Hematopoietic multipotent progenitor cell treated with erythropoietin and hydrocortisone succinate and interleukin-3 and kit ligand, for 8 days (in vitro differentiated cells): ENCODE measurements at regions not wholly inside any gene's neighbourhood (a gene's known extent, or its start where the extent isn't known, plus 50 kb on each side); places are given as distances from the start of the nearest gene placed in this dataset.

ENCODE experiments used
- DNase-seq: peaks from one replicate; pipeline ENCODE4 v3.0.0-alpha.2; 2015

DNA sequence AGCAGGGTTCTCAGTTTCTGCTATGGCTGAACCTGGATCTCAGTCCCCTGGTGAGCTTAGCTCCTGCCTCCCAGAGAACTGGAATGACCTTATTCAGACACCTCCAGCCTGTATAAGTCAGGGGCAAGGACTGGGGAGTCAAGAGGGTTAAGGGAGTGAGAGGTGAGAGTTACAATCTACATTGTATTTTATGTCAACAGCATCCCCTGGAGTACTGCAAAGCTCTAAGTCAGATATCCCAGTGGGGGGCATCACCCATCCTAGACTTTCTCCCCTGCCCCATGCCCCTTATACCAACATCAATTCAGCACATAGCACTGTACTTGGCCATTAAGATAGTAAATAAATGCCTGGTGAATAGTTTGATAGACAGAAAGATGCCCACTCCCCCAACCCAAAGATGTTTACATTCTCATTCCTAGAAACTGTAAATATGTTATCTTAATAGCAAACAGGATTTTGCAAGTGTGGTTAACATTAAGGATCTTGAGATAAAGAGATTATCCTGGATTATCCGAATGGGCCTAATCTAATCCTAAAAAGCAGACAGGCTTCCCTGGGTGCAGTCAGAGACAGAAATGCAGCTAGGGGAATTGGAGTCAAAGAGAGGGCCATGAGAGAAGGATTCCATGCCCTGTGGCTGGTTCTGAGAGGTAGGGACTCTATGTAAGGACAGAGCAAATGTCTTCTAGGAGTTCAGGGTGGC, 132.3 kb upstream of the RASGRP1 start:
- no peak for DNase-seq

DNA sequence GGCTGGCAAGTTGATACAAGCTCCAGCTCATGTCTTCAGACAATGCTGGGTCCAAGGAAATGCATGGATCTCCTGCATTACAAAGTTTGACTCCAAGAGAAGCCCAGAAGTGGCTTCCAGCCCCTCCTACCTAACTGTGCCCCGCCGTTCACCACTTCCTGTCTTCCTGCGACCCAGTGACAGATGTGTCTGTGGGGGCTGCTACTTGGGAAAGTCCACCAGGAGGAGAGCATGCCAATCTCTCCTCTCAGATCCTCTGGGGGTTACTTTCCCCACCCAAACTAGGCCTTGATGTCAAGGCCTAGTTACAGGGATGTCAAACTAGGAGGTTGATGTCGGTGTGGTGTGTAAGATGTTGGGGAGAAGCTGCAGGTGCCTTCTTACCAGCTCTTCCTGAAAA, 133.6 kb upstream of the RASGRP1 start:
- DNase-seq: no peak

- DNase-seq: peak; percentile 70
Observed at GRCh38 chr15:38699633-38700230, 135.1 kb upstream of the RASGRP1 start.

GRCh38 chr15:38701149-38701548, 136.5 kb upstream of the RASGRP1 start:
- DNase-seq: no peak

DNA sequence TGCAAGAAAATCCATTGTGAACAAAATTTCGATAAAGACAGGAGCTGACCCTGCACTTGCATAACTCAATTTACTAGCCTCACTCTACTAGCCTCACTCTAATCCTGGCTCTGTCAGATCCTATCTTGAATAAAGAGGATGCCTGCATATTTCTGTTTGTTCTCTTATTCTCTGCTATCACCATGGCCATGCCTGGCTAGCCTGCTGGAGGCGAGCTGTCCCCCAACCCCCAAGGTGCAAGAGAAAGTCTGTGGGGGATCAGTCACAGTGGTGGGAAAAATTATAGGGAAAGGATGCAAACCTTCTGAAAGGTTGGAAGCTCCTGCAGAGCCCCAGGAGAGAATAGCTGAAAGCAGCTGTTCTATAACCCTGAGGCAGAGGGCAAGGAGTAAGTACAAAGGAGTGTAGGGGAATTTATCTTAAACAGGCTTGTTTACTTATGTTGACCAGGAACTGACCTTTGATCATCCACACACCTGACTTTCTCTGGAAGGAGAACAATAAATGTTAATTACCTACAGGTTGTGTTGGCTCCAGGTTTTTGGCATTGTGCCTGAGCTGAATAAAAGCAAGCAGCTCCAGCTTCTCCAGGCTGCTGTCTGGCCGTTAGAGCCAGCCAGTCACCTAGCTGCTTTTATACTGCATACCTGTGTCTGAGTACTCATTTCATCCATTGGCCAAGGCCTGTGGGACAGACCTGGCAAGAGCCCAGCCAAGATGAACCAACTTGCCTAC, 137.7 kb upstream of the RASGRP1 start:
- no peak for DNase-seq

- no peak for DNase-seq
Observed at GRCh38 chr15:38705436-38706219, 141.0 kb upstream of the RASGRP1 start.

- no peak for DNase-seq
Observed at GRCh38 chr15:38706956-38707355, 142.3 kb upstream of the RASGRP1 start.

DNA sequence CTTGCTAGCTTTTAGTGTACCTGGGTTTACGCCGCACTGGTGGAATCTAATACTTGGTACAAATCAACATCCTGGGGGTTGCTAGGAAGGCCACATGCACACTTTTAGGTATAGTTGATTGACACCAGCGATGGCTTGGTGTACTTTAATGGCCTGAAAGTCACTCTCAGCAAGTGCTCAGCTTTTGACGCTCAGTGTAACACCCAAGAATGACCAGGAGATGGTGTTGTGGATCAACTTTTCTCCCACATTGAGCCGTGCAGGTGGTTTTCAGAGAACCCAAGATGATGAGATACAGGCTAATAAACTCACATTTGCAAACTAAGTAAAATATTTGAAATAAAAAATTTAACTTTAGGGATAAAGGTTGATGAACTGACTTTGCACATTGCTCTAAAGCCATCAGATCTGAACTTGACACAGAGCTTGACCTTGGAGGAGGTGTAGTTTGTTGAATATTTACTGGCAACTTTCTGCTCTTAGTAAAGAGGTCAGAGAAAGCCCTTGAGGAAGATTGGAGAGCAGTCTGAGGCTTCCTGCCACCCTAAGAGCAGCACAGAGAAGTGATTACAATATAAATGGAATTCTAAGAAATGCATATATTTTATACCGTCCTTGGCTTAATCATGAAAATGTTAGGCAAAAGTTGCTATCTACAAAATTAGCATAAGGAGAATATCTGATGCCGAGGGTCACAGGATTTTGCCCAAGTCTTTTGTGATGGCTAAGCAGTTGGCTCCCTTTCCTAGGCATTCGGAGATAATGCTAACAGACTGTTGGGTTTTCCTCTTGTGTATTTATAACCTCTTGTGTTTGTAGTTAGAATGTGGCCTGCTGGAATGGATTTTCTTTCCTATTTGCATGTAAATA, 143.4 kb upstream of the RASGRP1 start:
- peak; percentile 48 for DNase-seq

DNA sequence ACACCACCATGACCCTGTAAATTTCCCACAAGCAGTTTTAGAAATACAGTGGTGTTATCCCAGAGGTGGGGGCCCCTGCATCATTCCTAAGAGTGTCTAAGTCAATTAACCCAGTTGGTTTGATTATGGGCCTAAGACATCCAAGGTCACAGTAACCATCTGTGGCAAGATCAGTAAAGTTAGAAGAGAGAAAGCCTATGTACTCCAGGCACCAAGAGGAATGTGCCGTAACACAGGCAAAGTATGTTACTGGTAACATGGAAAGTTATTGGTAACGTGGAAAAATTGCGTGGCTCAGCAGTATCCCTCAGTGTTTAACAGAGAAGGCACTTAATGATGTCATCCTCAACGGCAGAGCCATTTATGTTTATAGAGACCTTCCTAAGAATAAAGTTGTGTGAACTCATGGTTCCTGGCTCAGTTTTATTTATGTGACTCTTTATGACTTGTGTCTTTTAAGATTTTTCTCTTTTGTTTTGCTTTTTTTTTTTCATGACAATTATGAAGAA, 144.1 kb upstream of the RASGRP1 start:
- no peak for DNase-seq

DNA sequence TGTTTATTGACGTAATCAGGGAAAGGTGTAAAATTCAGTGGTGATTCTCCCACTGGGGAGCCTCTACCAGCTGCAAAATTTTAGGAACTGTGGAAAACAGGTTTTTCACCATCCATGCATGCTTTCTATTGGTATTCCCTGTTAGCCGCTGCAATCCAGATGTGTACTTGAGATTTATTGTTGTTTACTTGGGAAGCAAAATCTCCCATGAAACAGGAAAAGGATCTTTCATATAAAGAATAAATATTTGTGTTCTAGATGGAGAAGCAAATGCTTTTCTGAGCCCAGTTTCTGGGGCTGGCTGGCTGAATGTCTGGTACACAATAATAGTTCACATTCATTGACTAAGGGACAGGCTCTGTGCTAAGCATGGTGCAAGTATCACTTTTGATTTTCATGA, 144.6 kb upstream of the RASGRP1 start:
- no peak for DNase-seq

GRCh38 chr15:38714309-38715072, 149.9 kb upstream of the RASGRP1 start:
- no peak for DNase-seq

- DNase-seq: no peak
Observed at GRCh38 chr15:38720893-38721567, 156.4 kb upstream of the RASGRP1 start.

DNA sequence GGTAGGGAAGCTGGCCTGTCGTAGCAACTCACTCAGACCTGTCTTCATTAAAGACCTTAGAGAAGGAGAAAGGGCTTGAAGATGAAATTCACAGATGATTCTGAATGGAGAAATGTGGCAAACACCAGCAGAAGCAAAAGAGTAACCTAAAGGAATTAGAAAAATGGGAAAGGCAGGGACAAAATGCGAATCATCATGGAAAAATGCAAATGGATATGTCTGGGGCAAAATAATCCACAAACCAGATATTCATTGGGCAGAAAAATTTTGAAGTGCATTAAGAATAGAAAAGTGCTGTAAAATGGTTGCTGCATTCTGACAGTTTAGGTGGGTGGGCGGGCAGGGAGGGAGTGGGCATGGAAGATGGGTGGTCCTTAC, 156.9 kb upstream of the RASGRP1 start:
- no peak for DNase-seq

- no peak for DNase-seq
Observed at GRCh38 chr15:38722236-38722635, 157.6 kb upstream of the RASGRP1 start.

- no peak for DNase-seq
Observed at GRCh38 chr15:38724827-38725226, 160.2 kb upstream of the RASGRP1 start.

DNA sequence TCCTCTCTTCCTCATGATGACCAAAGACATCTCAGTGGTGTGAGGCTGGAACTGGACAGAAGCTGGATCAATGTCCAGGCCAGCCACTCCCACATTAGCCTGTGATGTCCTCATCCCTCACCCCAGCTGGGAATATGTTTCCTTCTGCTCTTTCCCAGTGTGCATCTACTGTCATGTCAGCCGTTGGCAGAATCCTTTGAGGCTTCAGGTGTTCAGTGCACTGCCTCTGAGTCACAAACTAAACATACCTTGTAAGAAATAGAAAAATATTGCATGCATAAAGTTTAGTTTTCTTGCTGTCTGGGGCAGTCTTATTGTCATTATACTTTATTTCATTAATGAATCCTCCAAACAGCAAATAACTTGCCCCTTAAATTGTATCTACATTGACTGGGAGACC, 161.6 kb upstream of the RASGRP1 start:
- DNase-seq: no peak

DNA sequence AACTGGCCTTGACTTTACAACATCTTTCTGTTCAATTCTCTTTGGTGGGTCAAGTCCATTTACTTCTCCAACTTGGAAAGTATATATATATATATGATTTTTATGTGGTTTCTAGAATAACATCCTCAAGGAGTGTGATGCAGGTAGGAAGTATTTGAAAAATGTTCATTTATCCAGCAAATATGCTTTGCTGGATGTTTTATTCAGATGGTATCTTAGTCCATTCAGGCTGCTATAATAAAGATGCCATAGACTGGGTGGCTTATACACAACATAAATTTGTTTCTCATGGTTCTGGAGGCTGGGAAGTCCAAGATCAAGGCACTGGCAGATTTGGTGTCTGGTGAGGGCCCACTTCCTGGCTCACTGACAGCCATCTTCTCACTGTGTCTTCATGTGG, 168.7 kb upstream of the RASGRP1 start:
- no peak for DNase-seq

DNA sequence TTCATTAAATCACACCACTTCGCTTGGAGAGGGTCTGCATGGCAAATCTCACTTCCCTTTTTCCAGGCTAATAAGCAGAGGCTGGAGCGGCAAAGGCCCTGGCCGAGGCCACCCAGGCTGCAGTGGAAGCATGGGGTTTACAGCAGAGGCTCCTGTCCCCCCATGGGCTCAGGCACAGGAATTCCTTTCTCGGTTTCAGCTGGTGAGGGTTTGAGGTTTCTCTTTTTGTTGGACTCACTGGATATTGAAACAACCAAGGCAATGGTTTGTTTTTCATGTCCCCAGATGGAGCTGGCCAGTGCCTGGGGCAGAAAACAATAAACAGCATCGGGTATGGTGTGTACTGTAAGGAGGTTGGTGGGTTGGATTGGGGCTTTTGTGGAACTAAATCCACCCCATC, 175.6 kb upstream of the RASGRP1 start:
- DNase-seq: no peak

DNA sequence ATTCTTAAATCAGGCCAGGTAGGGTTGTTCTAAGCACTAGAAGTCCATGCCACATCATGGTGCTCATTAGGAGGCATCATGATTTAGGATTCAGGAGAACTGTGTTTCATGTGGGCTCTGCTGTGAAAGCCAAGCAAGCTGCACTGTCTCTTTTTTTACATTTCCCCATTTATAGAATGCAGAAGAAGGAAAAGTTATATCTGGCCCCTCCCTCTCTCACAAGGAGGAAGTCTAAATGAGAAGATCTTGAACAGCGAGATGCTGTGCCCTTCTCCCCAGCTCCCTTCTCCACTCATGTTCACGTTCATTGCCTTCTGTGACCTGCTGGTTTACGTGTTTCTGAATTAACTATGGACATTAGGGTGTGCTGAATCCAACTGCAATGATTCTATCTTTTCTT, 178.5 kb upstream of the RASGRP1 start:
- no peak for DNase-seq

DNA sequence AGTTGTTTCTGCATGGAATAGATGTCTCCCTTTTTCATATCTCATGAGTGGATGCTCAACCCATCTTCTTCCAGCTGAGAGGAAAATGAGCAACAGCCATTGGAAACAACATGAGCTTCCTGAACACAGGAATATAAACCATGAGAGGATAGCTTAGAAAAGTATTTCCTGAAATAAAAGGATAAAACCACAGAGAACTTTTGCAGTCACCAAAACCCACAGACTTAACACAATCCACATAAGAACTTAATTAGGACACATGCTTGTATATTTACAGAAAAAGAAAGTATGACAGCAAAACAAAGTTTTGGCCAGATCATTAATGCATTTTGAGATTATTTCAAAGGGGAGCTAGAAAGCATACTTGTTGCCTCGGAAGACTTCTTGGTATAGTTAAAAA, 180.5 kb upstream of the RASGRP1 start:
- DNase-seq: no peak

DNA sequence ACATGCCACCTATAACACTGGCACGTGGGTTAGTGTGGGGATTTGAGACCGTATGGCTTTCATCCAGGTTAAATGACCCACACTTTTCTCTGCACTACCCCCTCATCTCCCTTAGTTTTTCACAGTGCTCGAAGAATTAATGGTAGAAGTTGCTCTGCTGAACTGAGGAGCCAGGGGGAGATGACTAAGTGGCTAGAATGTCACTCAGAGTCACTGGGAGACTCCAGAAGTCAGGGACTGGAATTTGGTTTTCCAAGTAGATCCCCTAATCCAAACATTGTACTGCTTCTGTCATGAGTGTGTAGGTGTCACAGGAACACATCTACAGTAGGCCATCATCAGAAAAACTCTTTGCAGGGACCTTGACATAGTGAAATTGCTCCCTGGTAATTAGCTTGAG, 181.0 kb upstream of the RASGRP1 start:
- no peak for DNase-seq
